IMR-90 (cell line): ENCODE measurements at regions not wholly inside any gene's neighbourhood (a gene's known extent, or its start where the extent isn't known, plus 50 kb on each side); places are given as distances from the start of the nearest gene placed in this dataset.

Experiments used
- ATAC-seq: fragments of 200-7000 bp; cut with Tn5 transposase; 2 replicates; pipeline ENCODE4 v1.9.1; 2020; ENCODE audit warnings: low read depth, mild to moderate bottlenecking, moderate library complexity
- BruUV-seq: library from RNA; stranded (reverse); fragments of 400-500 nt; replicated peaks from 2 replicates; lab custom pipeline; 2021; lab: Mats Ljungman, UMichigan
- CTCF ChIA-PET: fragments of 300-600 bp; formaldehyde crosslinking; extraction: SDS; loops from one replicate; lab custom pipeline; 2021; ENCODE audit warnings: antibody characterized with exemption; lab: Yijun Ruan, JAX
- POLR2A ChIA-PET: fragments of 300-600 bp; sonication (Branson Sonifier 250); formaldehyde crosslinking; loops from one replicate; lab custom pipeline; 2022; ENCODE audit warnings: antibody characterized with exemption; ENCODE audit not compliant: unreplicated experiment; lab: Charles Lee
- DNase-seq: peaks from one replicate; pipeline ENCODE4 v3.0.0; 2013
- H2AFZ ChIP-seq: replicated peaks from 2 replicates; pipeline ENCODE3; 2013; ENCODE audit warnings: low read length, mild to moderate bottlenecking; ENCODE audit not compliant: poor library complexity
- H2AK5ac ChIP-seq: 2 replicates; pipeline ENCODE4 v1.6.1; 2013; ENCODE audit warnings: low read depth, low read length, inconsistent platforms
- H2AK9ac ChIP-seq: replicated peaks from 2 replicates; pipeline ENCODE3; 2013; ENCODE audit warnings: mild to moderate bottlenecking, low read depth, low read length, moderate library complexity; ENCODE audit not compliant: poor library complexity
- H2BK120ac ChIP-seq: 2 replicates; pipeline ENCODE4 v1.6.1; 2013; ENCODE audit warnings: low read depth, low read length, inconsistent platforms
- H2BK15ac ChIP-seq: 3 replicates; pipeline ENCODE4 v1.6.1; 2013; ENCODE audit warnings: low read depth, low read length, inconsistent platforms
- H2BK20ac ChIP-seq: 2 replicates; pipeline ENCODE4 v1.6.1; 2013; ENCODE audit warnings: low read depth, mild to moderate bottlenecking, inconsistent platforms, low read length, moderate library complexity
- H2BK5ac ChIP-seq: 2 replicates; pipeline ENCODE4 v1.6.1; 2013; ENCODE audit warnings: mild to moderate bottlenecking, low read depth, low read length, inconsistent platforms; ENCODE audit not compliant: poor library complexity, severe bottlenecking
- H3K14ac ChIP-seq: replicated peaks from 2 replicates; pipeline ENCODE4 v1.6.1; 2013; ENCODE audit warnings: low read depth, low read length, inconsistent platforms
- H3K18ac ChIP-seq: 2 replicates; pipeline ENCODE4 v1.6.1; 2013; ENCODE audit warnings: low read depth, low read length, control low read depth
- H3K23ac ChIP-seq: 2 replicates; pipeline ENCODE4 v1.6.1; 2013; ENCODE audit warnings: low read depth, low read length, inconsistent platforms
- H3K27ac ChIP-seq: 2 replicates; pipeline ENCODE4 v1.5.1; 2013; ENCODE audit warnings: mild to moderate bottlenecking, control low read depth, low read length; ENCODE audit not compliant: insufficient read depth
- H3K27me3 ChIP-seq: 2 replicates; pipeline ENCODE4 v1.6.1; 2013; ENCODE audit warnings: low read length; ENCODE audit not compliant: control insufficient read depth, insufficient read depth
- H3K36me3 ChIP-seq: 2 replicates; pipeline ENCODE4 v1.6.1; 2013; ENCODE audit warnings: low read length, mixed read lengths; ENCODE audit not compliant: control insufficient read depth, insufficient read depth
- H3K4ac ChIP-seq: 2 replicates; pipeline ENCODE4 v1.6.1; 2013; ENCODE audit warnings: low read depth, low read length, inconsistent platforms
- H3K4me1 ChIP-seq: 2 replicates; pipeline ENCODE4 v1.6.1; 2013; ENCODE audit warnings: low read length, mixed read lengths; ENCODE audit not compliant: control insufficient read depth, insufficient read depth
- H3K4me2 ChIP-seq: 2 replicates; pipeline ENCODE4 v1.6.1; 2013; ENCODE audit warnings: low read depth, mild to moderate bottlenecking, control low read depth, low read length, moderate library complexity
- H3K4me3 ChIP-seq: 2 replicates; pipeline ENCODE4 v1.5.1; 2013; ENCODE audit warnings: low read depth, mild to moderate bottlenecking, control low read depth, low read length, moderate library complexity; ENCODE audit not compliant: insufficient read depth
- H3K56ac ChIP-seq: 2 replicates; pipeline ENCODE4 v1.6.1; 2013; ENCODE audit warnings: low read length, inconsistent platforms; ENCODE audit not compliant: insufficient read depth; ENCODE audit errors: extremely low read depth
- H3K79me1 ChIP-seq, 2 experiments: 2 replicates each; pipeline ENCODE4 v1.6.1; 2013; ENCODE audit warnings: low read length in 2 of 2, inconsistent platforms in 1 of 2, low read depth in 1 of 2
- H3K9ac ChIP-seq: 2 replicates; pipeline ENCODE4 v1.6.1; 2013; ENCODE audit warnings: low read depth, low read length, control low read depth
- H3K9me1 ChIP-seq: 2 replicates; pipeline ENCODE4 v1.6.1; 2013; ENCODE audit warnings: low read length, inconsistent platforms; ENCODE audit not compliant: insufficient read depth
- H3K9me3 ChIP-seq: 2 replicates; pipeline ENCODE4 v1.6.1; 2013; ENCODE audit warnings: low read length; ENCODE audit not compliant: control insufficient read depth, insufficient read depth
- H4K20me1 ChIP-seq: 2 replicates; pipeline ENCODE4 v1.6.1; 2013; ENCODE audit warnings: low read length, inconsistent platforms; ENCODE audit not compliant: insufficient read depth
- H4K5ac ChIP-seq: 2 replicates; pipeline ENCODE4 v1.6.1; 2013; ENCODE audit warnings: mild to moderate bottlenecking, low read depth, low read length, control low read depth
- H4K8ac ChIP-seq, 2 experiments: 2 replicates each; pipeline ENCODE4 v1.6.1; 2013; ENCODE audit warnings: low read depth in 2 of 2, low read length in 2 of 2, control low read depth in 1 of 2, inconsistent platforms in 1 of 2
- H4K91ac ChIP-seq: 2 replicates; pipeline ENCODE4 v1.6.1; 2013; ENCODE audit warnings: low read depth, low read length, inconsistent platforms; ENCODE audit not compliant: insufficient read depth
- MAFK ChIP-seq: IDR thresholded peaks from 2 replicates; pipeline ENCODE4 v1.6.1; 2012; ENCODE audit warnings: low read depth, low read length, improper control_type of control experiment
- POLR2A ChIP-seq: IDR thresholded peaks from 2 replicates; pipeline ENCODE4 v1.6.1; 2012; ENCODE audit warnings: mild to moderate bottlenecking, low read depth, low read length
- WGBS, 2 experiments: methylation state at CpG; one replicate each; pipeline versions ENCODE4 v1.1.5 to v1.1.7; 2013; ENCODE audit warnings: missing lambda C conversion rate in 2 of 2; ENCODE audit not compliant: insufficient read length in 1 of 2; ENCODE audit errors: extremely low coverage in 2 of 2; 5-methylcytosine and 5-hydroxymethylcytosine counted together
- dilution Hi-C: fragments of 300-500 bp; cut with HindIII; formaldehyde crosslinking; loops from one replicate; pipeline ENCODE4 v1.14.3; 2018; ENCODE audit warnings: low sequenced_read_pairs; ENCODE audit not compliant: unreplicated experiment
- in situ Hi-C: fragments of 300-500 bp; cut with MboI; formaldehyde crosslinking; loops from 3 replicates; pipeline ENCODE4 v1.14.3; 2019; ENCODE audit warnings: low sequenced_read_pairs, inconsistent platforms, mixed read lengths
- intact Hi-C: fragments of 100-400 bp; cut with micrococcal nuclease; formaldehyde crosslinking; loops from 2 replicates; pipeline ENCODE4 v1.10.0; 2022
- TF ChIP-seq, protein P1 (sequence below): fragments of 150-350 bp; IDR thresholded peaks from 2 replicates; pipeline ENCODE4 v1.6.1; 2016; ENCODE audit warnings: low read depth, mild to moderate bottlenecking, low read length, moderate library complexity, borderline replicate concordance
- TF ChIP-seq, protein P2 (sequence below): fragments of 150-350 bp; IDR thresholded peaks from 2 replicates; pipeline ENCODE4 v1.6.1; 2017; ENCODE audit warnings: mild to moderate bottlenecking, antibody characterized with exemption, low read length, low read depth

GRCh38 chr4:173651651-173652282 is 121.7 kb upstream of the HAND2 start:
- ChIA-PET POLR2A (no interaction called here), CTCF (no interaction called here)
- H3K4me2 ChIP-seq, result no peak overlapping the region
- WGBS, 2 experiments, result no CpG with 5 or more reads among the region's 7 CpGs
- TF ChIP-seq, protein P1, sequence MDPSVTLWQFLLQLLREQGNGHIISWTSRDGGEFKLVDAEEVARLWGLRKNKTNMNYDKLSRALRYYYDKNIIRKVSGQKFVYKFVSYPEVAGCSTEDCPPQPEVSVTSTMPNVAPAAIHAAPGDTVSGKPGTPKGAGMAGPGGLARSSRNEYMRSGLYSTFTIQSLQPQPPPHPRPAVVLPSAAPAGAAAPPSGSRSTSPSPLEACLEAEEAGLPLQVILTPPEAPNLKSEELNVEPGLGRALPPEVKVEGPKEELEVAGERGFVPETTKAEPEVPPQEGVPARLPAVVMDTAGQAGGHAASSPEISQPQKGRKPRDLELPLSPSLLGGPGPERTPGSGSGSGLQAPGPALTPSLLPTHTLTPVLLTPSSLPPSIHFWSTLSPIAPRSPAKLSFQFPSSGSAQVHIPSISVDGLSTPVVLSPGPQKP, result no peak
- TF ChIP-seq, protein P2, sequence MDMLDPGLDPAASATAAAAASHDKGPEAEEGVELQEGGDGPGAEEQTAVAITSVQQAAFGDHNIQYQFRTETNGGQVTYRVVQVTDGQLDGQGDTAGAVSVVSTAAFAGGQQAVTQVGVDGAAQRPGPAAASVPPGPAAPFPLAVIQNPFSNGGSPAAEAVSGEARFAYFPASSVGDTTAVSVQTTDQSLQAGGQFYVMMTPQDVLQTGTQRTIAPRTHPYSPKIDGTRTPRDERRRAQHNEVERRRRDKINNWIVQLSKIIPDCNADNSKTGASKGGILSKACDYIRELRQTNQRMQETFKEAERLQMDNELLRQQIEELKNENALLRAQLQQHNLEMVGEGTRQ, result no peak
- TF ChIP-seq MAFK, result no peak
- TF ChIP-seq POLR2A, result no peak
- no peak for DNase-seq
- H3K27ac ChIP-seq, result no peak overlapping the region
- no TSS peak for BruUV-seq
- dilution Hi-C loops (no loop called here), intact Hi-C loops (no loop called here), in situ Hi-C loops (no loop called here)
- no peak overlapping the region for H3K9ac ChIP-seq
- no peak overlapping the region for H2AK5ac ChIP-seq
- no peak overlapping the region for H3K18ac ChIP-seq
- no peak overlapping the region for H3K4ac ChIP-seq
- H4K5ac ChIP-seq, result no peak overlapping the region
- H4K20me1 ChIP-seq, result no peaks in the 10 kb centered on the region
- H4K8ac ChIP-seq, result no peak overlapping the region
- no peak overlapping the region for H2BK15ac ChIP-seq
- no peaks in the 10 kb centered on the region for H3K4me1 ChIP-seq
- H3K56ac ChIP-seq, result no peak overlapping the region
- H3K27me3 ChIP-seq, result no peaks in the 10 kb centered on the region
- no peak overlapping the region for H2AK9ac ChIP-seq
- no peak overlapping the region for H3K23ac ChIP-seq
- H2BK120ac ChIP-seq, result no peak overlapping the region
- no peaks in the 10 kb centered on the region for H3K36me3 ChIP-seq
- H3K79me1 ChIP-seq, result no peaks in the 10 kb centered on the region
- H4K91ac ChIP-seq, result no peak overlapping the region
- no peak overlapping the region for H3K4me3 ChIP-seq
- no peak overlapping the region for H2BK20ac ChIP-seq
- no peak overlapping the region for H2BK5ac ChIP-seq
- H3K9me3 ChIP-seq, result no peaks in the 10 kb centered on the region
- no peak overlapping the region for H2AFZ ChIP-seq
- no peaks in the 10 kb centered on the region for H3K9me1 ChIP-seq
- H3K14ac ChIP-seq, result no peak overlapping the region
- no peak for ATAC-seq
